ENCODE measurements at regions not wholly inside any gene's neighbourhood (a gene's known extent, or its start where the extent isn't known, plus 50 kb on each side); places are given as distances from the start of the nearest gene placed in this dataset.

DNA sequence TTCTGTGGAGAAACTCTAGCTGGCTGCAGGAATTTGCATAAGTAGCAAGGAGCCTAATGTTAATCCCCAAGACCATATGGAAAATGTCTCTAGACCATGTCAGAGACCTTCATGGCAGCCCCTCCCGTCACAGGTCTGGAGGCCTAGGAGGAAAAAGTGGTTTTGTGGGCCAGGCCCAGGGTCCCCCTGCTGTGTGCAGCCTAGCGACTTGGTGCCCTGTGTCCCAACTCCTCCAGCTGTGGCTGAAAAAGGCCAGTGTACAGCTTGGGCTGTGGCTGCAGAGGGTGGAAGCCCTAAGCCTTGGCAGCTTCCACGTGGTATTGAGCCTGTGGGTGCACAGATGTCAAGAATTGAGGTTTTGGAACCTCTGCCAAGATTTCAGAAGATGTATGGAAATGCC lies 306.9 kb upstream of the CA10 start:
- no peaks in the 10 kb centered on the region for H3K36me3 ChIP-seq
- no peak for TF ChIP-seq EP300 (IDR thresholded peaks at IDR 0.05)
- no peak for TF ChIP-seq POLR2A (IDR thresholded peaks at IDR 0.05)
- no peak for TF ChIP-seq CTCF (IDR thresholded peaks at IDR 0.05)
- TF ChIP-seq POLR2AphosphoS5 (IDR thresholded peaks at IDR 0.05): no peak
- no peaks in the 10 kb centered on the region for H3K27me3 ChIP-seq
- no peak overlapping the region for H3K4me3 ChIP-seq
- DNase-seq: no peak
- WGBS, 5 donors: 26 to 72% (median 62%) methylated on average over 2 to 3 of the region's 3 CpGs
- intact Hi-C loops (cut with DNase I; ENCODE audit: low total_unique reads): no loop called here
- no peaks in the 10 kb centered on the region for H3K4me1 ChIP-seq
- H3K27ac ChIP-seq: no peak overlapping the region
- no peaks in the 10 kb centered on the region for H3K9me3 ChIP-seq

GRCh38 chr17:52451294-52451861 lies 292.9 kb upstream of the CA10 start:
- Histone ChIP-seq H3K27me3 (no peaks in the 10 kb centered on the region), H3K4me1 (no peaks in the 10 kb centered on the region), H3K4me3 (no peak overlapping the region), H3K27ac (no peak overlapping the region), H3K9me3 (no peaks in the 10 kb centered on the region), H3K36me3 (no peaks in the 10 kb centered on the region)
- TF ChIP-seq CTCF (IDR thresholded peaks at IDR 0.05) (no peak), EP300 (IDR thresholded peaks at IDR 0.05) (no peak), POLR2A (IDR thresholded peaks at IDR 0.05) (no peak), POLR2AphosphoS5 (IDR thresholded peaks at IDR 0.05) (no peak)
- intact Hi-C loops (cut with DNase I; ENCODE audit: low total_unique reads): no loop called here
- no peak for DNase-seq

GRCh38 chr17:52442350-52442749 lies 283.8 kb upstream of the CA10 start:
- intact Hi-C loops (cut with DNase I; ENCODE audit: low total_unique reads): no loop called here
- WGBS, 5 donors: 80 to 94% (median 88%) methylated on average over 2 of the region's 2 CpGs
- Histone ChIP-seq H3K9me3 (no peaks in the 10 kb centered on the region), H3K27me3 (no peaks in the 10 kb centered on the region), H3K4me3 (no peak overlapping the region), H3K36me3 (no peaks in the 10 kb centered on the region), H3K4me1 (no peaks in the 10 kb centered on the region), H3K27ac (no peak overlapping the region)
- no peak for DNase-seq
- TF ChIP-seq CTCF (IDR thresholded peaks at IDR 0.05) (no peak), POLR2AphosphoS5 (IDR thresholded peaks at IDR 0.05) (no peak)

GRCh38 chr17:52420555-52421078 lies 262.1 kb upstream of the CA10 start:
- intact Hi-C loops (cut with DNase I; ENCODE audit: low total_unique reads): no loop called here
- no peaks in the 10 kb centered on the region for H3K27me3 ChIP-seq
- WGBS, 5 donors: 67 to 76% (median 73%) methylated on average over 2 of the region's 2 CpGs
- no peak for TF ChIP-seq POLR2A (IDR thresholded peaks at IDR 0.05)
- TF ChIP-seq POLR2AphosphoS5 (IDR thresholded peaks at IDR 0.05): no peak
- no peak for TF ChIP-seq CTCF (IDR thresholded peaks at IDR 0.05)
- no peak for TF ChIP-seq EP300 (IDR thresholded peaks at IDR 0.05)
- DNase-seq: no peak
- no peaks in the 10 kb centered on the region for H3K36me3 ChIP-seq
- peaks cover 0 to 6% (median 0%) of the 10 kb centered on the region in 4 donors for H3K9me3 ChIP-seq
- H3K27ac ChIP-seq: no peak overlapping the region
- H3K4me1 ChIP-seq: peaks cover 0 to 16% (median 9%) of the 10 kb centered on the region in 4 donors
- no peak overlapping the region for H3K4me3 ChIP-seq

All from stomach (tissue), 8 donors.